Ishikawa (cell line): ENCODE measurements at regions not wholly inside any gene's neighbourhood (a gene's known extent, or its start where the extent isn't known, plus 50 kb on each side); places are given as distances from the start of the nearest gene placed in this dataset.

Experiments used
- EP300 ChIP-seq: IDR thresholded peaks from 2 replicates; pipeline ENCODE4 v1.6.1; 2012; ENCODE audit warnings: borderline replicate concordance
- TEAD4 ChIP-seq: IDR thresholded peaks from 2 replicates; pipeline ENCODE4 v1.6.1; 2012
- ZBTB7A ChIP-seq: IDR thresholded peaks from 2 replicates; pipeline ENCODE4 v1.6.1; 2012; ENCODE audit warnings: low read depth

- TF ChIP-seq EP300 (no peak), TEAD4 (no peak), ZBTB7A (no peak)
Observed at GRCh38 chr10:57715233-57715632, 552.5 kb downstream of the IPMK start.
